ENCODE measurements at regions not wholly inside any gene's neighbourhood (a gene's known extent, or its start where the extent isn't known, plus 50 kb on each side); places are given as distances from the start of the nearest gene placed in this dataset.

DNA sequence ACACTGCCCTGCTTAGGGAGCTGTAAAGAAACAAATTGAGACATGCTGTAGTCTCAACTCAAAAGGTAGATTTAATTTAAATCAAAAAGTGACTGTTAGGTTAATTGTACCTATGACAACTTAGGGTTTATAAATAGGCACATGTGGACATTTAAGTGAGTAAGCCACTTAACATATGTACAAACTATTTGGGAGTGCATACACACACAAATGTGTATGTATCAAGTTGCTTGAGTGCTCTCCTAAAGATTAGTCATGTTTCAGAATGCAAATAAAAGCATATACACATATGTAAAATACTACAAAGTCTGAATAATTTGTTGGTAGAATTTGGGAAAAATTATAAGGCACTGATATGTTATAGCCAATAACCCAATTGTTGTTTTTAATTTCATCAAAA lies 1435.7 kb downstream of the LRRC4C start:
- no peak for FAIRE-seq
- no peaks in the 10 kb centered on the region for H3K36me3 ChIP-seq (ENCODE audit: control insufficient read depth in 2 of 2, insufficient read depth in 2 of 2, low read length in 1 of 2)
- H3K4me3 ChIP-seq = no peak overlapping the region
- ChIA-PET CTCF (no interaction called here), POLR2A (no interaction called here), RAD21 (ENCODE audit: unreplicated experiment) (no interaction called here), SMC1A (ENCODE audit: uncharacterized antibody, unreplicated experiment) (no interaction called here)
- no peak overlapping the region for H2AFZ ChIP-seq (ENCODE audit: control insufficient read depth, low read depth, low read length)
- no peak overlapping the region for H3K4me2 ChIP-seq (ENCODE audit: control insufficient read depth, insufficient read depth)
- no peaks in the 10 kb centered on the region for H3K79me2 ChIP-seq (ENCODE audit: control insufficient read depth, insufficient read depth, low read length)
- BruUV-seq (replicated peaks) = no TSS peak
- no peaks in the 10 kb centered on the region for H4K20me1 ChIP-seq (ENCODE audit: control insufficient read depth, insufficient read depth)
- H3K4me1 ChIP-seq (ENCODE audit: control insufficient read depth, insufficient read depth, low read length) = no peaks in the 10 kb centered on the region
- TF ChIP-seq WRNIP1 (IDR thresholded peaks at IDR 0.05; ENCODE audit: borderline replicate concordance, low read depth, low read length) (no peak), EP300 (IDR thresholded peaks at IDR 0.05; ENCODE audit: borderline replicate concordance in 1 of 2, control insufficient read depth in 1 of 2, low read depth in 2 of 2, low read length in 2 of 2) (no peak), RBBP5 (conservative IDR thresholded peaks at IDR 0.05) (no peak), PAX5 (IDR thresholded peaks at IDR 0.05; ENCODE audit: borderline replicate concordance, low read depth, low read length) (no peak), SUPT20H (IDR thresholded peaks at IDR 0.05; ENCODE audit: borderline replicate concordance, control insufficient read depth, low read depth, low read length) (no peak)
- TF ChIP-seq, protein P1, sequence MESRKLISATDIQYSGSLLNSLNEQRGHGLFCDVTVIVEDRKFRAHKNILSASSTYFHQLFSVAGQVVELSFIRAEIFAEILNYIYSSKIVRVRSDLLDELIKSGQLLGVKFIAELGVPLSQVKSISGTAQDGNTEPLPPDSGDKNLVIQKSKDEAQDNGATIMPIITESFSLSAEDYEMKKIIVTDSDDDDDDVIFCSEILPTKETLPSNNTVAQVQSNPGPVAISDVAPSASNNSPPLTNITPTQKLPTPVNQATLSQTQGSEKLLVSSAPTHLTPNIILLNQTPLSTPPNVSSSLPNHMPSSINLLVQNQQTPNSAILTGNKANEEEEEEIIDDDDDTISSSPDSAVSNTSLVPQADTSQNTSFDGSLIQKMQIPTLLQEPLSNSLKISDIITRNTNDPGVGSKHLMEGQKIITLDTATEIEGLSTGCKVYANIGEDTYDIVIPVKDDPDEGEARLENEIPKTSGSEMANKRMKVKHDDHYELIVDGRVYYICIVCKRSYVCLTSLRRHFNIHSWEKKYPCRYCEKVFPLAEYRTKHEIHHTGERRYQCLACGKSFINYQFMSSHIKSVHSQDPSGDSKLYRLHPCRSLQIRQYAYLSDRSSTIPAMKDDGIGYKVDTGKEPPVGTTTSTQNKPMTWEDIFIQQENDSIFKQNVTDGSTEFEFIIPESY (IDR thresholded peaks at IDR 0.05) = no peak
- TF ChIP-seq, protein P2, sequence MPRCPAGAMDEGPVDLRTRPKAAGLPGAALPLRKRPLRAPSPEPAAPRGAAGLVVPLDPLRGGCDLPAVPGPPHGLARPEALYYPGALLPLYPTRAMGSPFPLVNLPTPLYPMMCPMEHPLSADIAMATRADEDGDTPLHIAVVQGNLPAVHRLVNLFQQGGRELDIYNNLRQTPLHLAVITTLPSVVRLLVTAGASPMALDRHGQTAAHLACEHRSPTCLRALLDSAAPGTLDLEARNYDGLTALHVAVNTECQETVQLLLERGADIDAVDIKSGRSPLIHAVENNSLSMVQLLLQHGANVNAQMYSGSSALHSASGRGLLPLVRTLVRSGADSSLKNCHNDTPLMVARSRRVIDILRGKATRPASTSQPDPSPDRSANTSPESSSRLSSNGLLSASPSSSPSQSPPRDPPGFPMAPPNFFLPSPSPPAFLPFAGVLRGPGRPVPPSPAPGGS (IDR thresholded peaks at IDR 0.05; ENCODE audit: borderline replicate concordance, insufficient read depth, low read depth, low read length, poor library complexity, severe bottlenecking) = no peak
- no peak overlapping the region for H3K27ac ChIP-seq (ENCODE audit: control insufficient read depth, insufficient read depth)
- no peak for DNase-seq (ENCODE audit: low read depth, low spot score)
- in situ Hi-C loops (cut with MboI) = no loop called here
- ATAC-seq = no peak
- intact Hi-C loops (cut with micrococcal nuclease; ENCODE audit: unreplicated experiment) = no loop called here
- no peaks in the 10 kb centered on the region for H3K9me3 ChIP-seq (replicated peaks; ENCODE audit: control insufficient read depth, insufficient read depth, low read length)
- no peaks in the 10 kb centered on the region for H3K27me3 ChIP-seq (replicated peaks in 1 of 2; ENCODE audit: control insufficient read depth in 2 of 2, insufficient read depth in 2 of 2, low read length in 1 of 2)
- H3K9ac ChIP-seq (ENCODE audit: control insufficient read depth, insufficient read depth, low read length) = no peak overlapping the region
